HG03175 (cell line): ENCODE measurements at regions not wholly inside any gene's neighbourhood (a gene's known extent, or its start where the extent isn't known, plus 50 kb on each side); places are given as distances from the start of the nearest gene placed in this dataset.

Experiments used
- ATAC-seq: cut with Tn5 transposase; IDR thresholded peaks from one replicate; pipeline ENCODE4 v1.9.1; 2021; ENCODE audit warnings: mild to moderate bottlenecking, moderate library complexity; ENCODE audit not compliant: unreplicated experiment

DNA sequence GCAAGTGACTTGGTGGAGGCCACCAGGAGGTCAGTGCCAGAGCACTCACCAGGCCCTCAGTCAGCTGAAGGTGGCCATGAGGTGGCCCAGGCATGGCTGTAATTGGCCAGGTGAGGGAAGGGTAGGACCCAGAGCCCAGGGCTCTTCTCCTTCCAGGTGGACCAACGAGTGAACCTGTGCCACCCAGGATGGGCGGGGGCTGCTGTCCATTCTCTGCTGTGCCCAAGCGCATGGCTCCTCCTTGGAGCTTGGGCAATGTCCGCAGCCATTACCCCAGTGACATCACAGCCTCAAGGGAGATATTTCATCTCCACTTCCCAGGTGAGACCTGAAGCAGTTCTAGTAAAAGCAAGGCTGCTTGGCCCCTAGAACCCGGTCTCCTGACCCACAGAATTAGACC, 303.0 kb upstream of the FOXF1 start:
- ATAC-seq, result no peak

DNA sequence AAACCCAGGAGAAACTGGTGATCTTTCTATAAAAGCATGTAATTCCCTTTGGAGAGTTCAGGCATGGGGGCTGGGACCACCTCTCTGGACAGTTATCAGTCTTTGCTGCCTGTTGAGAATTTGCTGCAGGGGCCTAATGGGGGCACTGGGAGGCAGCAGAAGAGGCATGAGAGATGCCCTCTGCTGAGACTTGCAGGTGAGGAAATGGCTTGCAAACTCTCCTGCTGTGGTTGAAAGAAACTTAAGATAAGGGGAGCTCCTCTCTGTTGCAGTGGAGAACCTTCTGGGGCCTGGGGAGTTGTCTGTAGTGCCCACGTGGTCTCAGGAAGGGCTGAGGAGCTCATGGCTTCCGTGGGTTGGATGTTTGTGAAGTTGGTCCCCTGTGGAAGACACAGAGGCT, 301.1 kb upstream of the FOXF1 start:
- ATAC-seq, result no peak

DNA sequence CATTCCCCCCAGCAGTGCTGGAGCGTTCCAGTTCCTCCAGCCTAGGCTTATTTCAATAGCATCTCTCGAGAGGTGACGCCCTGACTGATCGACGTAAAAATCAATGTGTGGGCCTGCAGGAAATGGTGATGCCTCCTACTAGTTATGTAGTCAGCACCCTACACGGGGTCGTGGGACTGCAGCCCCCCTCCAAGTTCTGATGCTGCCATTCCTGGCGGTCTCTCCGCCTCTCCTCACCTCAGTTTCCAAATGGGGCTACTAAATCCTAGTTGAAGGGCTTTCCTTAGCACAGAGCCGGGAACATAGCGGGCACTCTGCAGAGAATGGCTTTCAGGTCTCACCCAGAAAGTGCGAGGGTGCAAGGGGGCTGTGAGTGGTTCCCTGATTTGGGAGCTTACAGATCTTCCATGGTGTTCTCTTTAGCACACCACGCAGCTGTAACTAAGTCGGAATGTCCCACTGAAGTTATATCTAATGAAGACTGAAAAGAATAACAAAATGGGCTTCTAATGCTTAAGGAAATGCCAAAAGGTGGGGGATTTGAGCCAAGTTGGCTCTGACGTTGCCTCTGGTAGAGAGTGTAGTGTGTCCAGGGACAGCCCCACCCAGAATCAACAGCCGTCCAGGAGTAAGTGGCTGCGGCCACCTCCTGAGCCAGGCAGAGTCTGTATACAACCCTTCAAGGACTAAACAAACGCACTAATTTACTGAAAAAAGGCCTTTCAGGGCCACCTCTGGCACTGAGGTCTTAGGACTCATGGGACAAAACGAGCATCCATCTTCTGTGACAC, 299.7 kb upstream of the FOXF1 start:
- ATAC-seq, result no peak

DNA sequence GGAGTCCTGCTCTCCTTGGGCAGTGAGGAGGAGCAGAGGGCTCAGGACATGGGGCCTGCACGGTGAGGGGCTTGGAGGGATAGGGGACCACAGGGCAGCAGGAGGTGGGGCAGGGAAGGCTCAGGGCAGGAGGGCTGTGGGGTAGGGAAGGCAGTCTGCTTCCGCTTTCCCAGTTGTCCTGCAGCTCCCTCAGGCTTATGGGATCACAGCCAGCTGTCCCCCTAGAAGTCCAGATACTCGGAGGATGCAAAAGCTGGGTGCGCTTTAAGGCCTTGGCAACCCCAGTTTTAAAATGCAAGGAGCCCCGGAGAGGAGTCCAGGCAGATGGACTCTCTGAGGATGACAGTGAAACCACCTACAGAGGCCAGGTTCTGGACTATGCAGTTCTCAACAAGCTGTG, 299.1 kb upstream of the FOXF1 start:
- no peak for ATAC-seq

DNA sequence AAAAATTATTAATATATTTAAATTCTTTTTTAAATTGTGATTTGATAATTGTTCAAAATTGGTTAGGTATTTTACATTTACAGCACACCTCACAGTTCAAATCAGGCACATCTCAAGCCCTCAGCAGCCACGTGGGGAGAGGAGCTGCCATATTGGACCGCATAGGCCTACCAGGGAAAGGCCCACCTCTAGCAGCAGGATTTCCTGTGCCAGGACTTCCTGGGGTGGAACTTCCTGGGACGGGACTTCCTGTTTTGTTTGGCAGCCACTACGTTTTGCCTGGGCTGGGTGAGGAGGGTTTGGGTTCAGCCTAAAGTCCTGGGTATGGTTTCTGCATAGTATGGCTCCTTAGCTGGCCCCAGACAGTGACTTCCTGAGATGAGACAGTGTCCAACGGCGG, 298.5 kb upstream of the FOXF1 start:
- ATAC-seq, result no peak

DNA sequence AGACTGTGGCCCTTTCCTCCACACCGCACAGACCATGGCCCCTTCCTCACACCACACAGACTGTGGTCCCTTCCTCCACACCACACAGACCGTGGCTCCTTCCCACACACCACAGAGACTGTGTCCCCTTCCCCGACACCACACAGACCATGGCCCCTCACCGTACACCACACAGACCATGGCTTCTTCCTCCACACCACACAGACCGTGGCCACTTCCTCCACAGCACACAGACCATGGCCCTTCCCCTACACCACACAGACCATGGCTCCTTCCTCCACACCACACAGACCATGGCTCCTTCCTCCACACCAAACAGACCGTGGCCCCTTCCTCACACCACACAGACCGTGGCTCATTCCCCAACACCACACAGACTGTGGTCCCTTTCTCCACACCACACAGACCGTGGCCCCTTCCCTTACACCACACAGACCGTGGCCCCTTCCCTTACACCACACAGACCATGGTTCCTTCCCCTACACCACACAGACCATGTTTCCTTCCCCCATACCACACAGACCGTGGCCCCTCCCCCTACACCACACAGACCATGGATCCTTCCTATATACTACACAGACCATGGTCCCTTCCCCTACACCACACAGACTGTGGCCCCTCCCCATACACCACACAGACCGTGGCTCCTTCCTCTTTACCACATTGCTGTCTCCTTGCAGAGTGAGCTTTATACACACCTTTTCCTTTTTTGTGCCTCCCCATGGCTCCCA, 297.5 kb upstream of the FOXF1 start:
- ATAC-seq, result no peak

DNA sequence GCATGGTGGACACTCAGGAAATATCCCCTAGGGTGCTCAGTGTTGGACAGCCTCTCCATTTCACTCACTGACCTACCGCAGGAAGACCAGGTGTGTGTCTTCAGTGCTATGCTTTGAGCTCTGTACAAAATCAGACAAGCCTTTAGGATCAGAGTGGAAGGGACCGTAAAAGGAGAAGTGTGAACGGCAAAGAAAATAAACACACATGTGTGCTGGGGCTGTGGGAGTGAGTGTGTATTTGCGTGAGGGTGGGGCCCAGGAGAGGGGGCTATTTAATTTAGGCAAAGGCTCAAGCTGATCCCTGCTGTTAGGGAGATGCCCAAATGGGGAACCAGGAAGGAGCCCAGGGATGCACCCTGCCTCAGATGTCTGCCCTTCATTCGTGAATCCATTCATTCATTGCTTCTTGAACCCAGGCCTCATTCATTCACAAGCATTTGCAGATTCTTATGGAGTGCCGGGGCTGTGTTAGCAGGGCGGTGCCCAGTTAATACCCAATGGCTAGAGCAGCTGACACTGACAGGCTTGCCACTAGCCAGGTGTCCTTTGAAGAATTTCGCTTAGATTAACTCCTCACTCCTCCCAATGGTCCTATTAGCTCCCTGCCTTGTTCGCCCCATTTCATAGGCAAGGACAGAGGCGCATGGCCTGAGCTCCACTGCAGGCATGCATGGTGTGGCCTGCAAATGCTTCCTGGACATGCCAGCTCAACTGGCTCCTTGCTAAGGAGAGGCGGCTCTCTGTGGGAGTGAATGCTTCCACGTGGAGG, 296.7 kb upstream of the FOXF1 start:
- no peak for ATAC-seq

DNA sequence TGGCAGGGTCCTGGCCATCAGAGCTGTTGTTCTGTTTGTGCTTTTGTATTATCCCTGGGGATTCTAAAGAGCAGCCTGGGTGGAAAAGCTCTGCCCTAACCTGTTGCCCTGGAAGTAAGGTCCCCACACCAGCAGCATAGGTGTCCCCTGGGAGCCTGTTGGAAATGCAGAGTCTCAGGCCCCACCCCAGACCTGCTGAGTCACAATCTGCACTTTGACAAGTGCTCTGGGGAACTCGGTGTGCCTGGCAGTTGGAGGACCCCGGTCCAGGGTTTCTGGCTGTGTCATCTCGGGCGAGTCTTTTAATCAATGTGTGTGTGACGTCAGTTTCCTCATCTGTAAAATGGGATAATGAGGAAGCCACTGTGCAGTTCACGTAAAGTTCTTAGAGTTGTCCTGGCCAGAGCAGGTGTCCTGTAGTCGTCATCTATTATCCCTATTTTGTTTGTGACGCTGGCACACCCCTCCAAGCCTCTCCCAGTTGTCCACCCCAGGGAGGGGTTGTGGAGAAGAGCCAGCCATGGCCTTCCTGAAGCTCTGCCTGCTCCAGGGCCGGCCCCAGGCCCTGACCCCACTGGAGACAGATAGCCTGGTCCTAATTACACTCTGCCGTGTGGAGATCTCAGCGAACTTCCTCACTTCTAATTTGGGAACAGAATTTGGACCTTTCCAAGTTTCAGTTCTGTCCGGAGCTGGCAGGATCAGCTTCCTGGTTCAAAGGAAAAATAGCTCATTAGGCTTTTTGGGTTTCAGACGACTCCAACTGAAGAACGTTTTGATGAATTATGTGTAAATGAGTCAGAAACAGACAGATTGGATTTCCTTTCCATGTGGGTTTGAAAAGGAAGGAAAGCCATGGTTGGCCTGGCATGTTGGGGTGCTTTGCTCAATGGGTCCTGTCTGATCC, 295.7 kb upstream of the FOXF1 start:
- ATAC-seq, result no peak

DNA sequence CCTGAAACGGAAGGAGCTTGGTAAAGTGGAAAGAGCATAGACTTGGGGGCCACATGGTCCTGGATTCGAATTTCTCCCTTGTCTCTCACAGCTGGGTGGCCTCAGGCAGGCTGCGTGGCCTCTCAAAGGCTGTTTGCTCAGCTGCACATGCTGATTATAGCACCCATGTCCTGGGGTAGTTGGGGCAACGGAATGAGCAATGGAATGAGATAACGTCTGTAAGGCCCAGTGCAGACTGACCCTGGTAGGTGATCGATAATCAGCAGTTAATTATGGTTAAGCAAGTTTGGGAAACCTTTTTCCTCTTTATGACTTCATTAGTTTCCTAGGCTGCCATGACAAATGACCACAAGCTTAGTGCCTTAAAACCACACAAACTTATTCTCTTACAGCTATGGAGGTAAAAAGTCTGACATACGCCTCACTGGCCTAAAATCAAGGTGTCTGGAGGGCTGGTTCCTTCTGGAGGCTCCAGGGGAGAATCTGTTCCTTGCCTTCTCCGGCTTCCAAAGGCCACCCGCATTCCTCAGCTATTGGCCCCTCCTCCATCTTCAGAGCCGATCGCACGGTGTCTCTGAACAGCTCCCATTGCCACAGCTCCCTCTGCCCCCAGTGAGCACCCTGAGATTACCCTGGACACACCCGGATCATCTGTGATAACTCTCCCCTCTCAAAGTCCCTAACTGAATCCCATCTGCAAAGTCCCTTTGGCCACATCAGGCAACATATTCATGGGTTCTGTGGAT, 294.9 kb upstream of the FOXF1 start:
- ATAC-seq, result no peak

DNA sequence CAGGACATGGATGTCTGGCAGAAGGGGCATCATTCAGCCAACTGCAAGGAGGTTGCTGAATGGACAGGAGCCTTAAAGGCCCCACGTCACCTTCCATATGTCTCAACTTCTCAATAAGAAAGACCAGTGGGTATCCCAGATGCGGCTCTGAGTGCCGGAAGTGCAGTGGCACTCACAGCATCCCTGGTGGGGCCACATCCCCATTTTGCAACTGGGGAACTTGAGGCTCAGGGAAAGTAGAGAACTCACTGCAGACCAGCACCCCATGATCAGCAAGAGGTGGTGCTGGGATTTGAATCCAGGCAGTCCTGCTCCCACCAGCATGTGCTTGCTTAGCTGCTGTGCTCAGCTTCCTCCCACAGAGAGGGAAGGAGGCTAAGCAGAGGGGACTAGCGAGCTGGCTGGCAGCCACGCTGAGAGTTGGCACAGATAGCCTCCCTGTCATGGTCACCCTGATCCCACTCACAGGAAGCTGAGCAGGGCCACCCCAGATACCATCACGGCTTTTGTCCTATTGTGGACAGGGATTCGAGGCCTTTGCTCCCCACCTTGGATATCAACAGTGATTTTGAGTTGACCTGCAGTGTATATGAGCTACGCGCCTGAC, 294.2 kb upstream of the FOXF1 start:
- no peak for ATAC-seq

DNA sequence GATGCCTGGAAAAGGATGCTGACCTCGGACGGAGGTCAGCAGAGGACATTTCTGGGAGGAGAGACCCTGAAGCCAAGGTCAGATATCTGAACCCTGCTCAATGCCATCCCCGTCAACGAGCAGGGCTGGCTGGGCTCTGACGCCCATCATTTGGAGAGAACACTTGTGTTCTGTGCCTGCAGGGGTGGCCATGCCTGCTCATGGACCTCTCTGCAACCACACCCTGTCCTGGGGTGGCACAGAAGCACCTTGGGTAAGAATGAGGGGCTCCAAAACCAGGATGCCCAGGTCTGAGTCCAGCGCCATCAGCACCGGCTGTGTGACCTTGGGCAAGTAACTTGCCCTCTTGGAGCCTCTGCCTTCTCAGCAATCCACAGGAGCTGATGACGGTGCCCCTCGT, 293.7 kb upstream of the FOXF1 start:
- ATAC-seq, result no peak

DNA sequence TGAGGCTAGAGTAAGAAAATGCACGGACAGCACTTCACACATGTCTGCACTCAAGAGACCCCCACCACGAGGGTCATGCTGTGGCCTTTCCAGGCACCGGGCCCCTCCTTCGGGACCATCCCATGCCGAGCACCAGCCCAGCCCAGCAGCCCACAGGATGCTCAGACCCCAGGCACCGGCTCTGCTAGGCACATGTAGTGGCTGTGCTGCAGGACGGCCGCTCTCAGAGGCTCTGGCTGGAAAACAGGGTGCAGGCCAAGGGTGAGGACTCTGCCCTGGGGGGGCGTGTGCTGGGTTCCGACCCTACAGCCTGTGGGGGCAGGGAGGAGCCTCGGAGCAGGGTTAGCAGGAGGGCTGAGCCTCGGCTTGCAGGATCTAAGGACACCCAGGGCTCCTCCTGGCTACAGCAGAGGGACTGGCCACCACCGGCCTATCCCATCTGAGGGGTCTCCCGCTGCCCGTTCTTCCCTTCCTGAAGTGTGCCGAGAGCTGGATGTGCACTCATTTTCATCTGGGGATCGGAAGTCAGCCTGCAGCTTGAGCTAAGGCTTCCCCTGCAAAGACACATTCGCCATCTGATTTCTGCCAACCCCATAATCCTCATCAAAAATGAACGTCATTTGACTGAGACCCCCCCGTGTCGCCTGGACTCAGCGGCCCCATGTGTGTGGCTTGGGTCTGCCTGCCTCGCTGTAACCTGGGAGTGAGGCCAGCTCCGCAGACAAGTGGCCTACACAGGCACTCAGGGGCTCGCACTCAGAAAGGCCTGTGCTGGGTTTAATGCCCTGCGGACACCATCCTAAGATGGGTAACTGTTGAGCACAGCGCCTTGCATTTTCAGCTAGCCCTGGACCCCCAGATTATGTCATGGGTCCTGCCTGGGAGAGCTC, 293.1 kb upstream of the FOXF1 start:
- ATAC-seq, result no peak

DNA sequence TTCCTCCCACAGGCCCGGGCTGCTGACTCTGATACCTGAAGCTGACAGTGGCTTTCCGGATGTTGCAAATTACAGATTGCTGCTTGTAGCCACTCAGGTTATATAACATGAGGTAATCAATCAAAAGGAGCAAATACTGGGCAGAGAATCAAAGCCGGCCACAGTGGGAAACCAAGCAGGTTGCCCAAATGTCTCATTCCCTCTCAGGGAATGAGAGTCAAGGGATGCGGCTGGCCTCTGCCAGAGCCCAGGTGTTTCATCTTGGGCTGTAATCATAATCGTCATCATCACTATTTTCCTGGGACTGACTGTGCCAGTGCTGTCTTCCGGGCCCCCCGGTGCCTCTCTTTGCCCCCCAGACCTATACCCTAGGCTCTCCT, 292.4 kb upstream of the FOXF1 start:
- ATAC-seq, result no peak

DNA sequence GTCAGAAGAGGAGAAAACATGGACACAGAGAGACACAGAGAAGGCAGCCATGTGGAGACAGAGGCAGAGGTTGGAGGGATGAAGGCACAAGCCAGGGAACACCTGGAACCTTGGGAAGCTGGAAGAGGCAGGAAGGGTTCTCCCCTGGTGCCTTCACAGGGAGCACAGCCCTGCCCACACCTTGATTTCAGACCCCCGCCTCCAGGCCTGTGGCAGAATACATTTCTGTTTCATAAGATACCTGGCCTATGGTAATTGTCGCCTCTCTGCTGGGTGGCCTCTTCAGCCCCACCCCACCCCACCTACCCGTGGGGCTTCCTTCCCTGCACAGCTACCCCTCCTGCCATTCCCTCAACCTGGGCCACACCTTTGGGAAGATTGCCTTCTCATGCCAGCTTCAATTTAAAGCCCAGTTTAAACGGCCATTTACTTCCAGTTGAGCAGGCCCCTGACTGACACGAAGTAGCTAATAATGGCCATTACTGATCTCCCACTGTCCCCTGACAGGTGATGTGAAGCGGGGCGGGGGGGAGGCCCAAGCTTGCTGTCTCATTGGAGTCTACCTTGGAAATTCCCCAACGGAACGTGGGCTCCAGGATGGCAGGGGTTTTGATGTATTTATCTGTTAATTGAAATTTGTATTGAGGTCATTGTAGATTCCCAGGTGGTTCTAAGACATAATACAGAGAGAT, 291.7 kb upstream of the FOXF1 start:
- ATAC-seq, result no peak

DNA sequence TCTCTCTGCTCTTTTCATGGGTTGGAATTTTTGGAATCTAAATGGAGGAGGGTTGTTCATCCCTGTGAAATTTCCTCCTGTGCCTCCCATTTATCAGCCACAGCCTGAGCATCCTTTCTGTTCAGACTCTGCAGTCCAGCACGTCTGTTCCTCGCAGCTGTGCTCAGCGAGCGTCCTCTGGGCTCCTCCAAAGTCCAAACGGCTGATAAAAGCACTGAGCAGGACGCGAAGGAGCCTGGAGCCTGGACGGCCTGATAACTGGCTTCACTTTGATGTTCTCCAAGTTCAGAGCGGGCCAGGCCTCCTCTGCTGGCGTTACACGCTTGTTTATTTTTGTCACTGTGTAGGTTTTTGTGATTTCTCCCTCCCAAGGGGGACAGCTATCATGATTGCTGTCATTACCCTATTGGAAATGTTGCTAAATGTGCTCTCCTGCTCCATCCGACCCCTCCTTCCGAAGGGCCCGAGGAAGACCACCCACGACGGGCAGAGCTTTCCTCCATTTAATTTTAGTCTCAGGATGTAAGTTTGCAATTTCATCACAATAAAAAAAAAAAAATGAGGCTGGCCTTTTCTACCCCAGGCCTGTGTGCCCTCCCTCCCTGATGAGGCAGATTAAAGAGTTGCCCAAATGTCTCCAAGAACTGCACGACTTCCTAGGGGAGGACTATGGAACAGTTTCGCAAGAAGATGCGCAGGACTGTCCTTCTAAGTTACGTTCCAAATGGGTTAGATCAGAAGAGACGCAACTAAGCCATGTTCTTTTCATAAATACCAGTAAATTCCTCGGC, 290.5 kb upstream of the FOXF1 start:
- ATAC-seq, result no peak

DNA sequence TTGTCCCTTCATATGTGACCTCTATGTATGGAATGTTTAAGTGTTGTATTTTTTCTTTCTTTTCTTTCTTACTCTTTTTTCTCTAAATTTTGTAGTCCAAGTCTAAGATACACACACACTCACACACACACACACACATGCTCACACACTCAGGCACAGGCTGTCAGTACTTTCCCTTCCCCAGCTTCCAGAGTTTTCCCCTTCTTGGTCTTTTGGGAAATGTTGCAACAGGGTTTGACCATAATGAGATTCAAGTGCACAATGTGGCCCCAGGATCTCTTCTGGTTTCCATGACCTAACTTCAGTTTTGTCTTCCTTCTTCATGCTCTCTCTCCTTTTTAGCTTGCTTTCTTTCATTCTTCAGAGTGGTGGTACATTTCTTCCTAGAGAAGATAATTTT, 289.8 kb upstream of the FOXF1 start:
- no peak for ATAC-seq

DNA sequence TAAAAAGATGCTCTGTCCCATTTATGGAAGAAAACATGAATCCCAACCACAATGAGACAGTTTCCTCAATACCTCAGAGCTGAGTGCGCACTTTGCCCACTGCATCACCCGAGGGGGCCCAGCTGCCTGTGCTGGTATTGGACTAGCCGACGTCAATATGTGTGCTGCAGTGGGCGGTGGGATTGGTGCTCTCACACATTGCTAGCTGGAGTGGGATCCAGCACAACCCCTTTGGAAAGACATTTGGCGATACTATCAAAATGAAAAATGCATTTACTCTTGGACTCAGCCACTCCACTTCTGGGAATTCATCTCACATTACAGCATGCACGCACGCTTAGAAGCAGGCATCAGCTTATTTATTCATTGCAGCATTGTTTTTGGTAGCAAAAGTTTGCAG, 289.2 kb upstream of the FOXF1 start:
- no peak for ATAC-seq
